ENCODE measurements at regions not wholly inside any gene's neighbourhood (a gene's known extent, or its start where the extent isn't known, plus 50 kb on each side); places are given as distances from the start of the nearest gene placed in this dataset.
"Not testable (repeated sequence)": the region's sequence is repeated elsewhere in the genome, so short reads cannot be mapped to it uniquely, and the experiment has no call there.

DNA sequence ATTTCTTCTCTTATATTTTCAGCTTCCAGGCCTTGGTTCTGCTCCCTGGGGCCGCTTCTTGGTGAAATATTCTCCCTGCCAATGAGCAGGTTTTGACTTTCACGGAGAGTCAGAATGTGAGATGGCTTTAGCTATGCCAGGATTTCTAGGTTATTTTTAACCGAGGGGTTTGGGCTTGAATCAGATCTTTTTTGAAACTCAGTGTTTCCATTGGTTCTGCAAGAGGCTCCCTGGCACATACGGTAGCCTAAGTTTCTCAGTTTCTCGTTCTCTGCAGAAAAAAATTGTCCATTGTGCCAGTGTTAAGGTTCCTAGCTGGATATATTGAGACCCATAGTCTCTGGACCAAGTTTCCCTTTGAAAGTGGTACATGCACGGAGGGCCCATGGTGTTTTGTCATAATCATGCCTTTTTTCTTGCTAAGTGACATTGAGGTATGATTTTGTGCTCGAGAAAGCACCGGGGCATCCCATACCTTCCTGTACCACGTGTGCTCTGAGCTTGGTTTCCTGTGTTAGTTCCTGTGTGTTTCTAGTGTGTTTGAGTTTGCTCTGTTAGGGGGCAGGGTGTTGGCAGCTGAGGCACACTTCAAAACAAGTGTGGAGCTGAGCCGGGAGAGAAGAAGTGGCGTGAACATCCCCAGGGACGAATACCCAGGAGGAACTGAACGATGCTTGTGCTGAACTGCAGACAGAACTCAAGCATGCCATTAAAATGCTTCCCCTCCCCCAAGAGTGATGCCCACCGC is 127.2 kb downstream of the HS3ST3B1 start:
- peaks cover 8% of the 10 kb centered on the region for H3K4me1 Mint-ChIP-seq (ENCODE audit: unreplicated experiment)
- DNase-seq (ENCODE audit: extremely low spot score, unreplicated experiment) = no peak
- H3K4me3 Mint-ChIP-seq (ENCODE audit: unreplicated experiment) = no peak overlapping the region
- TF ChIP-seq CTCF (IDR thresholded peaks at IDR 0.05) = no peak
- no peaks in the 10 kb centered on the region for H3K27me3 Mint-ChIP-seq (ENCODE audit: unreplicated experiment)
- H3K27ac Mint-ChIP-seq (ENCODE audit: unreplicated experiment) = no peak overlapping the region
- H3K36me3 Mint-ChIP-seq (ENCODE audit: unreplicated experiment) = no peaks in the 10 kb centered on the region
- no peaks in the 10 kb centered on the region for H3K9me3 Mint-ChIP-seq (ENCODE audit: unreplicated experiment)

DNA sequence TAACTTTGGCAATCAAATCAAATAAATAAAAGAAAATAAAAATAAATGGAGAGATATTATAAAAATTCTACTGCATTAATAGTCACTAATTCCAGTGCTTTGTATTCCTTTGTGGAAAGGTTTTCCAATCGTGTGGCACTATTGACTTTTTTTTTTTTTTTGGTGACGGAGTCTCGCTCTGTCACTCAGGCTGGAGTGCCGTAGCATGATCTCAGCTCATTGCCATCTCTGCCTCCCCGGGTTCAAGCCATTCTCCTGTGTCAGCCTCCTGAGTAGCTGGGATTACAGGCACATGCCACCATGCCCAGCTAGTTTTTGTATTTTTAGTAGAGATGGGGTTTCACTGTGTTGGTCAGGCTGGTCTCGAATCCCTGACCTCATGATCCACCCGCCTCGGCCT is 122.3 kb downstream of the HS3ST3B1 start:
- H3K4me1 Mint-ChIP-seq (ENCODE audit: unreplicated experiment); H3K27me3 Mint-ChIP-seq (ENCODE audit: unreplicated experiment); H3K27ac Mint-ChIP-seq (ENCODE audit: unreplicated experiment); DNase-seq (ENCODE audit: extremely low spot score, unreplicated experiment); H3K4me3 Mint-ChIP-seq (ENCODE audit: unreplicated experiment); H3K9me3 Mint-ChIP-seq (ENCODE audit: unreplicated experiment); H3K36me3 Mint-ChIP-seq (ENCODE audit: unreplicated experiment): not testable (repeated sequence)

DNA sequence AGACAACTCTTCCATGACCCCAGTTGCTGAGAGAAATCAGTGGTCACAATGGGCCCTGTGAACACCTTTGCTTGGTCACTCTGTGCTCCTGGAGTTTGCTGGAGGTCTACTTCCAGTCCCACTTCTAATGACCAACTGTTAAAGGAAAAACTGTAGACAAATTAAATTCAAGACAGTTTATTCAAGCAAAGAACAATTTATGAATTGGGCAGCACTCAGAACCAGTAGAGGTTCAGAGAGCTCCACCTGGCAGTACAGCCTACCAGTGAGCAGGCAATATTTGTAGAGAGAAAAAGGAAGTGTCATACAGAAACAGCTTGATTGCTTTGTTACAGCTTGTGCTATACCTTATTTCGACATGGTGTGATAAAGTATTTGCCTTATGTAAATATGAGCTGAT is 116.5 kb downstream of the HS3ST3B1 start:
- H3K27me3 Mint-ChIP-seq (ENCODE audit: unreplicated experiment) = no peaks in the 10 kb centered on the region
- H3K27ac Mint-ChIP-seq (ENCODE audit: unreplicated experiment) = no peak overlapping the region
- no peak for DNase-seq (ENCODE audit: extremely low spot score, unreplicated experiment)
- TF ChIP-seq CTCF (IDR thresholded peaks at IDR 0.05) = no peak
- peaks cover 6% of the 10 kb centered on the region for H3K9me3 Mint-ChIP-seq (ENCODE audit: unreplicated experiment)
- peaks cover 2% of the 10 kb centered on the region for H3K36me3 Mint-ChIP-seq (ENCODE audit: unreplicated experiment)
- H3K4me1 Mint-ChIP-seq (ENCODE audit: unreplicated experiment) = no peaks in the 10 kb centered on the region
- H3K4me3 Mint-ChIP-seq (ENCODE audit: unreplicated experiment) = no peak overlapping the region

DNA sequence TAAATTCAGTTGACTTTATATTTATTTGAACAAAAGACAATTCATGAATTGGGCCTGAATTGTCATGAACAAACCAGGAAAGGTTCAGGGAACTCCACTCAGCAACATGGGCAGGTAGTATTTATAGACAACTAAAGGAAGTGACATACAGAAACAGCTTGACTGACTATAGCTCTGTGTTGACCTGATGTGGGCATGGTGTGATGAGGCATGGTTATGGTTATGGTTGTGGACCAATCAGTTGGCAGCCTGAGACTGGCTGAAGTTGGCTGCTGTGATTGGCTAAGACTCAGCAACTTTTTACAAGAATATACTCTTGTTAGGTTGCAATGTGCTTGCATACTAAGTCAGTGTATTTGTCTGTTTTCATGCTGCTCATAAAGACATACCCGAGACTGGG is 108.4 kb downstream of the HS3ST3B1 start:
- H3K36me3 Mint-ChIP-seq (ENCODE audit: unreplicated experiment) = peaks cover 3% of the 10 kb centered on the region
- H3K27me3 Mint-ChIP-seq (ENCODE audit: unreplicated experiment) = no peaks in the 10 kb centered on the region
- DNase-seq (ENCODE audit: extremely low spot score, unreplicated experiment) = no peak
- no peak overlapping the region for H3K4me3 Mint-ChIP-seq (ENCODE audit: unreplicated experiment)
- no peak for TF ChIP-seq CTCF (IDR thresholded peaks at IDR 0.05)
- H3K9me3 Mint-ChIP-seq (ENCODE audit: unreplicated experiment) = peaks cover 9% of the 10 kb centered on the region
- no peaks in the 10 kb centered on the region for H3K4me1 Mint-ChIP-seq (ENCODE audit: unreplicated experiment)
- H3K27ac Mint-ChIP-seq (ENCODE audit: unreplicated experiment) = no peak overlapping the region

DNA sequence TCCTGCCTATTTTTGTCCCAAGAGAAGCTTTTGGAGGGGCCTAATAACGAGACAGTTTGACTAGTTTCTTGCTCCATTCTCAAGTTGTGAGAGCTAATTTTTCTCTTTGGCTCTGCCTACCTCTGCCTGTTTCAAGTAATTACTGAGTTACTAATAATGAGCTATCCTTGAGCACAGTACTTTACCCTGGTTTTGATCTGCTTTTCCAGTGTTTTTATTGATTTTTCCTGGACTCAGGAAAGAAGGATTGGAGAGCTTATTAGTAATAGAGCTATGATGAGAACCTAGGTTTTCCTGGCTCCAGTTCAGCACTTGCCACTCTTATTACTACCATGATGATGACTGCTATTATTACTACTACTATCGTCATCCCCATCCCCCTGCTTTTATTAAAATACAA is 106.7 kb downstream of the HS3ST3B1 start:
- Mint-ChIP-seq H3K27me3 (ENCODE audit: unreplicated experiment) (no peaks in the 10 kb centered on the region), H3K4me1 (ENCODE audit: unreplicated experiment) (no peaks in the 10 kb centered on the region), H3K27ac (ENCODE audit: unreplicated experiment) (no peak overlapping the region), H3K4me3 (ENCODE audit: unreplicated experiment) (no peak overlapping the region), H3K36me3 (ENCODE audit: unreplicated experiment) (peaks cover 4% of the 10 kb centered on the region), H3K9me3 (ENCODE audit: unreplicated experiment) (peaks cover 9% of the 10 kb centered on the region)
- no peak for DNase-seq (ENCODE audit: extremely low spot score, unreplicated experiment)
- no peak for TF ChIP-seq CTCF (IDR thresholded peaks at IDR 0.05)

Data from osteocyte (in vitro differentiated cells).